GM12864 (cell line): ENCODE measurements at regions not wholly inside any gene's neighbourhood (a gene's known extent, or its start where the extent isn't known, plus 50 kb on each side); places are given as distances from the start of the nearest gene placed in this dataset.

Source experiments
- DNase-seq: peaks from one replicate; pipeline ENCODE4 v3.0.0-alpha.2; 2011; ENCODE audit warnings: low read depth
- H3K4me3 ChIP-seq: 2 replicates; pipeline ENCODE4 v1.5.1; 2011; ENCODE audit warnings: mild to moderate bottlenecking, low read depth, low read length, control low read depth
- TF ChIP-seq, protein P1 (sequence below): IDR thresholded peaks from 2 replicates; pipeline ENCODE4 v1.5.1; 2011; ENCODE audit warnings: low read depth, mild to moderate bottlenecking, moderate library complexity, low read length, control low read depth, inconsistent platforms; ENCODE audit errors: missing control alignments

DNA sequence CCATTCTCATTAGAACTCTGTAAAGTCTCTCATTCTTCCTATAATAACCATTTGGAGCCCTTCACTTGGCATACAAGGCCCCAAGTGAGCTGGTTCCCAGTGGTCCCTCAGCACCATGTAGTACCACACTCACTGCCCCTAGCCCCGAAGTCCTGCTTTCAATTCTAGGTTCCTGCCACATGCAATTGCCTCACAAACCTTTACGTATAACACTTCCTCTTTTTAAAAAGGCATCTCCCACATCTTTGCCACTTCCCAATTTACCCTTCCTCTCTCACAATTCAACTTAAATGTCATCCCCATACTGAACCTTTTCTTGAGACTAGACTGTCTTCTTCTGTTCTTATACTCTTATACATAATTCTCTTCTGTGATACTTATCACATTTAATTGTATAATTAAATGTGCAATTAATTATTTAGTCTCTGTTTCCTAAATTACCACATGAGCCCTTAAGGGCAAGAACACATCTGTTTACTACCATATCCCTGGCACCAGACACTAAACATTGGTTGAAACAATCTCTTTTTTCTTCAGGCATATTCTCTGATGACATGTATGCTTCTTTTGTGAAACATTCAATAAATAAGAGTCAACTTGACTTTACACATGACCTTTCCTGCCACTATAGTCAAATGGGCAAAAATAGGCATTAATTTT, 304.0 kb downstream of the SPRY2 start:
- TF ChIP-seq, protein P1, sequence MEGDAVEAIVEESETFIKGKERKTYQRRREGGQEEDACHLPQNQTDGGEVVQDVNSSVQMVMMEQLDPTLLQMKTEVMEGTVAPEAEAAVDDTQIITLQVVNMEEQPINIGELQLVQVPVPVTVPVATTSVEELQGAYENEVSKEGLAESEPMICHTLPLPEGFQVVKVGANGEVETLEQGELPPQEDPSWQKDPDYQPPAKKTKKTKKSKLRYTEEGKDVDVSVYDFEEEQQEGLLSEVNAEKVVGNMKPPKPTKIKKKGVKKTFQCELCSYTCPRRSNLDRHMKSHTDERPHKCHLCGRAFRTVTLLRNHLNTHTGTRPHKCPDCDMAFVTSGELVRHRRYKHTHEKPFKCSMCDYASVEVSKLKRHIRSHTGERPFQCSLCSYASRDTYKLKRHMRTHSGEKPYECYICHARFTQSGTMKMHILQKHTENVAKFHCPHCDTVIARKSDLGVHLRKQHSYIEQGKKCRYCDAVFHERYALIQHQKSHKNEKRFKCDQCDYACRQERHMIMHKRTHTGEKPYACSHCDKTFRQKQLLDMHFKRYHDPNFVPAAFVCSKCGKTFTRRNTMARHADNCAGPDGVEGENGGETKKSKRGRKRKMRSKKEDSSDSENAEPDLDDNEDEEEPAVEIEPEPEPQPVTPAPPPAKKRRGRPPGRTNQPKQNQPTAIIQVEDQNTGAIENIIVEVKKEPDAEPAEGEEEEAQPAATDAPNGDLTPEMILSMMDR = no peak
- no peak overlapping the region for H3K4me3 ChIP-seq
- peak; percentile 21 for DNase-seq

GRCh38 chr13:80035096-80035495, 305.8 kb downstream of the SPRY2 start:
- TF ChIP-seq, protein P1 = no peak
- H3K4me3 ChIP-seq = no peak overlapping the region
- no peak for DNase-seq

DNA sequence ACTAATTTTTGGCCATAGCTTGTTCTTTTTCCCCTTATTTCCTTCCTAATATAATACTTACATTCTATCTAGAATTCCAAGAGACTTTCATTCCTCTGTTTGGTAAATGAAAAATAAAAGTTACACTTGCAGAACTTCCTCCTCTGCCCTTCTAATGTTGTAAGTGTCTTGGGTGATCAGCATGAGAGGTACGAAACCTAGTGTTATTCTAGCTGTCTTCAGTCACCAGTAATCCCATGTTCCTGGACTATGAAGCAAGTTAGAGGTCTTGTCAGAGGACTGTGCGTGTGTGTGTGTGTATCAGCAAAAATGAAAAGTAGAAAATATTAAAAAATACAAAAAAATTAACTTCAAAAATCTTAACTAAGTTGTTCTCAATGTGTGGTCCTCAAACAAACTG, 307.0 kb downstream of the SPRY2 start:
- TF ChIP-seq, protein P1 = no peak
- no peak overlapping the region for H3K4me3 ChIP-seq
- DNase-seq = no peak

DNA sequence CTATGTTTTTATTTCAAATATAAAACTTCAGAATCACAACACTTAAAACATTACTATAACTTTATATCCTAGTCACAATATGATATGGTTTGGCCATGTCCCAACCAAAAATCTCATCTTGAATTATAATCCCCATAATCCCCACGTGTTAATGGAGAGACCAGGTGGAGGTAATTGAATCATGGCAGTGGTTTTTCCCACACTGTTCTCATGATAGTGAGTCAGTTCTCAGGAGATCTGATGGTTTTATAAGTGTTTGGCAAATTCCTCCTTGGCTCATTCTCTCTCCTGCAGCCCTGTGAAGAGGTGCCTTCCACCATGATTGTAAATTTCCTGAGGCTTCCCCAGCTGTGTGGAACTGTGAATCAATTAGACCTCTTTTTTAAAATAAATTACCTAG, 307.6 kb downstream of the SPRY2 start:
- no peak overlapping the region for H3K4me3 ChIP-seq
- TF ChIP-seq, protein P1 = no peak
- no peak for DNase-seq

DNA sequence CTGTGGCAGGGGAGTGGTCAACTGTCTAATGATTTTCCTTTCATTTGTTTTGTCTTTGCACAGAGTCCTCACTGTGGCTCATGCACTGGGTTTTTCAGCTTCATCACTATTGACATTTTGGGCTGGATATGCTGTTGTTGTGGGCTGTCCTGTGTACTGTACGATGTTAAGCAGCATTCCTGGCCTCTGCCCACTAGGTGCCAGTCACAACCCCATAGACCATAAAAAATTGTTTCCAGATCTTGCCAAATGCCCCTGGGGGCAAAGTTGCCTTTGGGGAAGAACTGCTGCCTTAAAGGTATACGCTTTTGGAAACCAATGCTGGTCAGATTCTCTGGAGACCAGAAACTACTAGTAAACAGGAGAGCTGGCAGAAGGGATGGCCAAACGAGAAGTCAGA, 310.4 kb downstream of the SPRY2 start:
- TF ChIP-seq, protein P1 = no peak
- DNase-seq = no peak

GRCh38 chr13:80029170-80029569, 311.8 kb downstream of the SPRY2 start:
- no peak overlapping the region for H3K4me3 ChIP-seq
- DNase-seq = no peak
- TF ChIP-seq, protein P1 = no peak

More for the DNA sequence above, 310.4 kb downstream of the SPRY2 start:
- no peak overlapping the region for H3K4me3 ChIP-seq

DNA sequence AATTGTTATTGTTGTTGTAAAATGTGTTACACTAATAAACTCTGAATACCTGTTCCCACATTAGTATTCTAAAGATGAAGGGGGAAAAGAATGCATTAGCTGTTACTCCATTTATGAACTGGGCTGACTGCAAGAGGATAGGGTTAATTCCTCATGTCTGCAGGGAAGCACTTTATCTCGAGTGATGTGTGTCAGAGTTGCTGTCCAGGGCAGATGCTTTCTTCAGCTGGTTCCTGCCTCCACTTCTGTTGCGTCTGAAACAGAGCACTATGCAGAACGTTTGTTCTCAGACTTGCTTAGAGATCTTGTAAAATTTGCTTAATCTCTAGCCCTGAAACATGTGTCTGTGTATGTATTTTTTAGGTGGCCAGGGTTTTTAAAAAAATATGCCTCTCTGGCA, 318.8 kb downstream of the SPRY2 start:
- no peak for DNase-seq
- H3K4me3 ChIP-seq = no peak overlapping the region
- TF ChIP-seq, protein P1 = no peak
